ENCODE measurements at regions not wholly inside any gene's neighbourhood (a gene's known extent, or its start where the extent isn't known, plus 50 kb on each side); places are given as distances from the start of the nearest gene placed in this dataset.

- H3K27me3 ChIP-seq (ENCODE audit: insufficient read depth, low read length) = peaks cover 3% of the 10 kb centered on the region; the same call in 1 of the 2 replicates
- H3K9ac ChIP-seq (ENCODE audit: low read length) = no peak overlapping the region
- H3K27ac ChIP-seq (ENCODE audit: low read depth, low read length, poor library complexity, severe bottlenecking) = no peak overlapping the region
- H3F3A ChIP-seq (ENCODE audit: insufficient read depth, low read length) = no peaks in the 10 kb centered on the region
- no peaks in the 10 kb centered on the region for H3K9me2 ChIP-seq (ENCODE audit: low read depth, low read length)
- no peaks in the 10 kb centered on the region for H3K4me1 ChIP-seq (ENCODE audit: insufficient read depth, low read length, severe bottlenecking)
- H2AFZ ChIP-seq (ENCODE audit: low read length) = no peak overlapping the region
- no peaks in the 10 kb centered on the region for H4K20me1 ChIP-seq (ENCODE audit: insufficient read depth, low read length)
- H3K9me3 ChIP-seq (ENCODE audit: low read length) = no peaks in the 10 kb centered on the region
- no peaks in the 10 kb centered on the region for H3K79me2 ChIP-seq (ENCODE audit: insufficient read depth, low read length)
- H3K4me3 ChIP-seq (ENCODE audit: low read depth, low read length, poor library complexity, severe bottlenecking) = no peak overlapping the region
- no peaks in the 10 kb centered on the region for H3K36me3 ChIP-seq (ENCODE audit: insufficient read depth, low read length)
- no peak for TF ChIP-seq EZH2 (IDR thresholded peaks at IDR 0.05; ENCODE audit: borderline replicate concordance, low read length)
- no peak overlapping the region for H3K4me2 ChIP-seq (ENCODE audit: low read length)
Measured at GRCh38 chr17:14759325-14759724, 458.4 kb downstream of the HS3ST3B1 start.

GRCh38 chr17:14756479-14756878 lies 455.6 kb downstream of the HS3ST3B1 start:
- no peaks in the 10 kb centered on the region for H3K9me3 ChIP-seq (ENCODE audit: low read length)
- no peak for TF ChIP-seq EZH2 (IDR thresholded peaks at IDR 0.05; ENCODE audit: borderline replicate concordance, low read length)
- TF ChIP-seq CTCF (IDR thresholded peaks at IDR 0.05; ENCODE audit: low read length) = no peak
- H3K4me1 ChIP-seq (ENCODE audit: insufficient read depth, low read length, severe bottlenecking) = no peaks in the 10 kb centered on the region
- H3K27ac ChIP-seq (ENCODE audit: low read depth, low read length, poor library complexity, severe bottlenecking) = no peak overlapping the region
- no peak overlapping the region for H3K9ac ChIP-seq (ENCODE audit: low read length)
- no peak overlapping the region for H2AFZ ChIP-seq (ENCODE audit: low read length)
- H3K4me2 ChIP-seq (ENCODE audit: low read length) = no peak overlapping the region
- peaks cover 3% of the 10 kb centered on the region; the same call in 1 of the 2 replicates for H3K27me3 ChIP-seq (ENCODE audit: insufficient read depth, low read length)
- H3K36me3 ChIP-seq (ENCODE audit: insufficient read depth, low read length) = no peaks in the 10 kb centered on the region
- H3K4me3 ChIP-seq (ENCODE audit: low read depth, low read length, poor library complexity, severe bottlenecking) = no peak overlapping the region
- H3K9me2 ChIP-seq (ENCODE audit: low read depth, low read length) = no peaks in the 10 kb centered on the region
- no peaks in the 10 kb centered on the region for H3K79me2 ChIP-seq (ENCODE audit: insufficient read depth, low read length)
- H4K20me1 ChIP-seq (ENCODE audit: insufficient read depth, low read length) = no peaks in the 10 kb centered on the region
- H3F3A ChIP-seq (ENCODE audit: insufficient read depth, low read length) = no peaks in the 10 kb centered on the region

GRCh38 chr17:14755002-14755401 lies 454.1 kb downstream of the HS3ST3B1 start:
- peaks cover 3% of the 10 kb centered on the region; the same call in 1 of the 2 replicates for H3K27me3 ChIP-seq (ENCODE audit: insufficient read depth, low read length)
- H3K4me1 ChIP-seq (ENCODE audit: insufficient read depth, low read length, severe bottlenecking) = no peaks in the 10 kb centered on the region
- no peaks in the 10 kb centered on the region for H4K20me1 ChIP-seq (ENCODE audit: insufficient read depth, low read length)
- TF ChIP-seq CTCF (IDR thresholded peaks at IDR 0.05; ENCODE audit: low read length) (no peak), EZH2 (IDR thresholded peaks at IDR 0.05; ENCODE audit: borderline replicate concordance, low read length) (no peak)
- no peak overlapping the region for H2AFZ ChIP-seq (ENCODE audit: low read length)
- no peak overlapping the region for H3K4me2 ChIP-seq (ENCODE audit: low read length)
- no peak overlapping the region for H3K4me3 ChIP-seq (ENCODE audit: low read depth, low read length, poor library complexity, severe bottlenecking)
- no peaks in the 10 kb centered on the region for H3K9me3 ChIP-seq (ENCODE audit: low read length)
- H3K79me2 ChIP-seq (ENCODE audit: insufficient read depth, low read length) = no peaks in the 10 kb centered on the region
- no peak overlapping the region for H3K27ac ChIP-seq (ENCODE audit: low read depth, low read length, poor library complexity, severe bottlenecking)
- H3K9me2 ChIP-seq (ENCODE audit: low read depth, low read length) = no peaks in the 10 kb centered on the region
- no peak overlapping the region for H3K9ac ChIP-seq (ENCODE audit: low read length)
- H3F3A ChIP-seq (ENCODE audit: insufficient read depth, low read length) = no peaks in the 10 kb centered on the region
- no peaks in the 10 kb centered on the region for H3K36me3 ChIP-seq (ENCODE audit: insufficient read depth, low read length)

GRCh38 chr17:14753383-14753782 lies 452.5 kb downstream of the HS3ST3B1 start:
- no peaks in the 10 kb centered on the region for H3K9me2 ChIP-seq (ENCODE audit: low read depth, low read length)
- no peak for TF ChIP-seq EZH2 (IDR thresholded peaks at IDR 0.05; ENCODE audit: borderline replicate concordance, low read length)
- TF ChIP-seq CTCF (IDR thresholded peaks at IDR 0.05; ENCODE audit: low read length) = no peak
- H3K9ac ChIP-seq (ENCODE audit: low read length) = no peak overlapping the region
- no peaks in the 10 kb centered on the region for H3F3A ChIP-seq (ENCODE audit: insufficient read depth, low read length)
- no peaks in the 10 kb centered on the region for H3K36me3 ChIP-seq (ENCODE audit: insufficient read depth, low read length)
- H3K27me3 ChIP-seq (ENCODE audit: insufficient read depth, low read length) = no peaks in the 10 kb centered on the region; the same call in 1 of the 2 replicates
- H3K79me2 ChIP-seq (ENCODE audit: insufficient read depth, low read length) = no peaks in the 10 kb centered on the region
- no peak overlapping the region for H3K27ac ChIP-seq (ENCODE audit: low read depth, low read length, poor library complexity, severe bottlenecking)
- H3K4me2 ChIP-seq (ENCODE audit: low read length) = no peak overlapping the region
- no peak overlapping the region for H2AFZ ChIP-seq (ENCODE audit: low read length)
- no peak overlapping the region for H3K4me3 ChIP-seq (ENCODE audit: low read depth, low read length, poor library complexity, severe bottlenecking)
- no peaks in the 10 kb centered on the region for H3K4me1 ChIP-seq (ENCODE audit: insufficient read depth, low read length, severe bottlenecking)
- H4K20me1 ChIP-seq (ENCODE audit: insufficient read depth, low read length) = no peaks in the 10 kb centered on the region
- H3K9me3 ChIP-seq (ENCODE audit: low read length) = no peaks in the 10 kb centered on the region
